ENCODE measurements at regions not wholly inside any gene's neighbourhood (a gene's known extent, or its start where the extent isn't known, plus 50 kb on each side); places are given as distances from the start of the nearest gene placed in this dataset.

GRCh38 chr19:30091856-30092255 lies 149.8 kb downstream of the URI1 start:
- Histone ChIP-seq H2AFZ (ENCODE audit: low read depth) (no peak overlapping the region), H3K79me2 (ENCODE audit: insufficient read depth) (no peaks in the 10 kb centered on the region), H3K9ac (no peak overlapping the region), H3K27me3 (ENCODE audit: insufficient read depth) (no peaks in the 10 kb centered on the region), H3K4me3 (ENCODE audit: low read depth in 2 of 2, low read length in 1 of 2) (no peak overlapping the region), H3F3A (replicated peaks; ENCODE audit: insufficient read depth) (no peaks in the 10 kb centered on the region), H3K4me2 (no peak overlapping the region), H3K36me3 (replicated peaks in 1 of 2; ENCODE audit: control insufficient read depth in 1 of 2, insufficient read depth in 2 of 2, low read length in 1 of 2) (no peaks in the 10 kb centered on the region), H3K9me3 (no peaks in the 10 kb centered on the region), H3K9me2 (no peaks in the 10 kb centered on the region), H3K27ac (ENCODE audit: low read depth in 2 of 2, low read length in 1 of 2) (no peak overlapping the region), H3K4me1 (ENCODE audit: control insufficient read depth in 1 of 2, insufficient read depth in 2 of 2, low read depth in 1 of 2, low read length in 1 of 2) (peaks cover 0 to 9% of the 10 kb centered on the region in 2 experiments; a peak in 1 of 4 replicates), H4K20me1 (ENCODE audit: insufficient read depth) (no peaks in the 10 kb centered on the region)
- WGBS (ENCODE audit: low lambda C conversion rate) = 41% methylated on average over 3 of the region's 3 CpGs
- CTCF ChIA-PET = interaction anchor here (1.0 to 1.2 kb wide), 3 partner anchors 31 to 577 kb away, joined by 3 read pairs; no protein-coding TSS in a partner anchor
- no peak for DNase-seq
- TF ChIP-seq RAD21 (IDR thresholded peaks at IDR 0.05; ENCODE audit: low read length) = no peak
- no peak for TF ChIP-seq CHD2 (IDR thresholded peaks at IDR 0.05; ENCODE audit: low read length, partially characterized antibody)
- TF ChIP-seq FOSL2 (IDR thresholded peaks at IDR 0.05; ENCODE audit: borderline replicate concordance, low read depth) = no peak
- no peak for TF ChIP-seq EZH2phosphoT487 (IDR thresholded peaks at IDR 0.05; ENCODE audit: borderline replicate concordance, low read depth)
- TF ChIP-seq SIN3A (IDR thresholded peaks at IDR 0.05; ENCODE audit: borderline replicate concordance, low read depth, low read length) = no peak
- TF ChIP-seq ELF1 (IDR thresholded peaks at IDR 0.05) = no peak
- TF ChIP-seq CTCF (IDR thresholded peaks at IDR 0.05) = no peak
- TF ChIP-seq USF2 (IDR thresholded peaks at IDR 0.05; ENCODE audit: borderline replicate concordance, low read depth, low read length) = no peak
- no peak for TF ChIP-seq GABPA (IDR thresholded peaks at IDR 0.05; ENCODE audit: low read depth)
- TF ChIP-seq FOXM1 (IDR thresholded peaks at IDR 0.05; ENCODE audit: low read depth) = no peak
- no peak for TF ChIP-seq IRF3 (IDR thresholded peaks at IDR 0.05; ENCODE audit: low read depth, low read length)
- TF ChIP-seq GATA2 (CRISPR knock-in tag; IDR thresholded peaks at IDR 0.05) = no peak
- no peak for TF ChIP-seq TAF1 (IDR thresholded peaks at IDR 0.05; ENCODE audit: borderline replicate concordance, low read depth, low read length)
- POLR2A ChIA-PET = no interaction called here

Measured in SK-N-SH (cell line).